GM23338 (cell line): ENCODE measurements at regions not wholly inside any gene's neighbourhood (a gene's known extent, or its start where the extent isn't known, plus 50 kb on each side); places are given as distances from the start of the nearest gene placed in this dataset.

Experiments
- CTCF ChIP-seq, 2 experiments: fragments of 200-600 bp in 1 of 2; sonication (generic) in 1 of 2; conservative IDR thresholded peaks; 2 replicates each; pipeline versions ENCODE4 v1.5.1 to v1.6.1; 2016 to 2017; ENCODE audit warnings: antibody characterized with exemption in 2 of 2, low read depth in 2 of 2, mild to moderate bottlenecking in 2 of 2, moderate library complexity in 1 of 2
- EZH2 ChIP-seq: fragments of 200-600 bp; sonication (generic); IDR thresholded peaks from one replicate; pipeline ENCODE4 v1.8.0; 2017; ENCODE audit warnings: antibody characterized with exemption, mild to moderate bottlenecking, low read depth; ENCODE audit not compliant: unreplicated experiment
- REST ChIP-seq: IDR thresholded peaks from one replicate; pipeline ENCODE4 v1.6.1; 2018; ENCODE audit warnings: antibody characterized with exemption; ENCODE audit not compliant: unreplicated experiment

- TF ChIP-seq EZH2: no peak
- TF ChIP-seq REST: no peak
- TF ChIP-seq CTCF (conservative IDR thresholded peaks at IDR 0.05; ENCODE audit: low read depth in 2 of 2): no peak
Measured at GRCh38 chr3:75983609-75984290, 198.4 kb upstream of the ZNF717 start.
